ENCODE measurements at regions not wholly inside any gene's neighbourhood (a gene's known extent, or its start where the extent isn't known, plus 50 kb on each side); places are given as distances from the start of the nearest gene placed in this dataset.

GRCh38 chr6:62344850-62345249, 58.8 kb upstream of the KHDRBS2 start:
- Histone ChIP-seq H3K4me1 (ENCODE audit: control insufficient read depth, extremely low read depth, insufficient read depth, low read length) (no peaks in the 10 kb centered on the region), H3K27me3 (ENCODE audit: control insufficient read depth in 2 of 2, insufficient read depth in 2 of 2, low read length in 2 of 2) (no peaks in the 10 kb centered on the region), H2AFZ (ENCODE audit: low read depth, low read length) (no peak overlapping the region), H4K20me1 (replicated peaks; ENCODE audit: control insufficient read depth, extremely low read depth, insufficient read depth, low read length) (no peaks in the 10 kb centered on the region), H3K9ac (replicated peaks; ENCODE audit: extremely low read depth, insufficient read depth, low read length) (no peak overlapping the region), H3K9me3 (replicated peaks; ENCODE audit: control insufficient read depth, insufficient read depth, low read length) (peaks cover 1% of the 10 kb centered on the region), H3K27ac (ENCODE audit: insufficient read depth, low read depth, low read length) (no peak overlapping the region), H3K36me3 (ENCODE audit: control insufficient read depth in 2 of 2, extremely low read depth in 1 of 2, insufficient read depth in 2 of 2, low read length in 2 of 2) (no peaks in the 10 kb centered on the region), H3K4me2 (ENCODE audit: insufficient read depth, low read length) (no peak overlapping the region), H3K4me3 (replicated peaks in 1 of 3; ENCODE audit: insufficient read depth in 1 of 3, low read depth in 1 of 3, low read length in 3 of 3) (no peak overlapping the region), H3K79me2 (ENCODE audit: control insufficient read depth, insufficient read depth, low read length) (no peaks in the 10 kb centered on the region), H3K9me1 (replicated peaks; ENCODE audit: control insufficient read depth, extremely low read depth, insufficient read depth, low read length) (no peaks in the 10 kb centered on the region)
- dilution Hi-C loops (cut with MboI; ENCODE audit: extremely low pct_ligation_motif_present, low sequenced_read_pairs), result no loop called here
- TF ChIP-seq EZH2 (IDR thresholded peaks at IDR 0.05; ENCODE audit: borderline replicate concordance, low read depth, low read length, severe bottlenecking) (no peak), POLR2AphosphoS5 (IDR thresholded peaks at IDR 0.05; ENCODE audit: insufficient read depth, low read depth, low read length) (no peak), CTCF (IDR thresholded peaks at IDR 0.05; ENCODE audit: extremely low read depth in 1 of 2, insufficient read depth in 1 of 2, low read depth in 1 of 2, low read length in 2 of 2) (no peak), GATA2 (IDR thresholded peaks at IDR 0.05; ENCODE audit: insufficient read depth, insufficient read length, low read depth, low read length) (no peak), JUN (IDR thresholded peaks at IDR 0.05; ENCODE audit: borderline replicate concordance, insufficient read depth, insufficient read length, low read depth) (no peak), FOS (IDR thresholded peaks at IDR 0.05; ENCODE audit: borderline replicate concordance, insufficient read depth, low read length) (no peak), MAX (IDR thresholded peaks at IDR 0.05; ENCODE audit: insufficient read depth, insufficient read length) (no peak), POLR2A (IDR thresholded peaks at IDR 0.05; ENCODE audit: low read depth, low read length) (no peak), MYC (IDR thresholded peaks at IDR 0.05; ENCODE audit: low read depth, low read length) (no peak)
- ChIA-PET POLR2A (no interaction called here), CTCF (no interaction called here)
- DNase-seq (ENCODE audit: low read depth, low spot score) (no peak), FAIRE-seq (no peak)
- BruUV-seq (replicated peaks), result no TSS peak
- intact Hi-C loops (cut with micrococcal nuclease), result no loop called here
